ENCODE measurements at regions not wholly inside any gene's neighbourhood (a gene's known extent, or its start where the extent isn't known, plus 50 kb on each side); places are given as distances from the start of the nearest gene placed in this dataset.
A peak's percentile ranks its signal among the peaks of the same experiment; 100 is the strongest.
"Not testable (repeated sequence)": the region's sequence is repeated elsewhere in the genome, so short reads cannot be mapped to it uniquely, and the experiment has no call there.

- no peak overlapping the region for H3K4me3 ChIP-seq (ENCODE audit: low read length)
- TF ChIP-seq CTCF (conservative IDR thresholded peaks at IDR 0.05; ENCODE audit: low read length) = no peak
- DNase-seq (ENCODE audit: low read depth) = no peak
Measured at GRCh38 chr22:44573451-44573850, 75.4 kb upstream of the RTL6 start.

GRCh38 chr22:44572414-44573207 lies 74.6 kb upstream of the RTL6 start:
- TF ChIP-seq CTCF (conservative IDR thresholded peaks at IDR 0.05; ENCODE audit: low read length) = no peak
- no peak for DNase-seq (ENCODE audit: low read depth)
- H3K4me3 ChIP-seq (ENCODE audit: low read length) = no peak overlapping the region

- DNase-seq (ENCODE audit: low read depth) = no peak
- no peak for TF ChIP-seq CTCF (conservative IDR thresholded peaks at IDR 0.05; ENCODE audit: low read length)
Measured at GRCh38 chr22:44571566-44572413, 73.8 kb upstream of the RTL6 start.

GRCh38 chr22:44570476-44571445 lies 72.7 kb upstream of the RTL6 start:
- TF ChIP-seq CTCF (conservative IDR thresholded peaks at IDR 0.05; ENCODE audit: low read length) = no peak
- DNase-seq (ENCODE audit: low read depth) = no peak
- H3K4me3 ChIP-seq (ENCODE audit: low read length) = no peak overlapping the region

More at GRCh38 chr22:44571566-44572413, 73.8 kb upstream of the RTL6 start:
- no peak overlapping the region for H3K4me3 ChIP-seq (ENCODE audit: low read length)

- no peak for TF ChIP-seq CTCF (conservative IDR thresholded peaks at IDR 0.05; ENCODE audit: low read length)
- DNase-seq (ENCODE audit: low read depth) = no peak
- no peak overlapping the region for H3K4me3 ChIP-seq (ENCODE audit: low read length)
Measured at GRCh38 chr22:44569561-44569991, 71.5 kb upstream of the RTL6 start.

- no peak overlapping the region for H3K4me3 ChIP-seq (ENCODE audit: low read length)
- TF ChIP-seq CTCF (conservative IDR thresholded peaks at IDR 0.05; ENCODE audit: low read length) = peak; percentile 66
- peak; percentile 45 for DNase-seq (ENCODE audit: low read depth)
Measured at GRCh38 chr22:44567846-44568493, 69.9 kb upstream of the RTL6 start.

GRCh38 chr22:44567378-44567841 lies 69.4 kb upstream of the RTL6 start:
- DNase-seq (ENCODE audit: low read depth) = peak; percentile 34
- not testable (repeated sequence) for H3K4me3 ChIP-seq (ENCODE audit: low read length)

Measured in AG10803 (cell line).